HUES48 (cell line): ENCODE measurements at regions not wholly inside any gene's neighbourhood (a gene's known extent, or its start where the extent isn't known, plus 50 kb on each side); places are given as distances from the start of the nearest gene placed in this dataset.

Source experiments
- H3K27ac ChIP-seq: one replicate; pipeline ENCODE4 v1.7.0; 2013; ENCODE audit warnings: low read depth, low read length, inconsistent platforms
- H3K27me3 ChIP-seq: 2 replicates; pipeline ENCODE4 v1.6.1; 2013; ENCODE audit warnings: mild to moderate bottlenecking, low read length; ENCODE audit not compliant: control insufficient read depth, insufficient read depth
- H3K36me3 ChIP-seq: 2 replicates; pipeline ENCODE4 v1.6.1; 2013; ENCODE audit warnings: low read length; ENCODE audit not compliant: control insufficient read depth, insufficient read depth
- H3K4me1 ChIP-seq: 2 replicates; pipeline ENCODE4 v1.6.1; 2013; ENCODE audit warnings: mild to moderate bottlenecking, low read length; ENCODE audit not compliant: control insufficient read depth, insufficient read depth
- H3K4me3 ChIP-seq: 2 replicates; pipeline ENCODE4 v1.5.1; 2013; ENCODE audit warnings: mild to moderate bottlenecking, low read depth, low read length
- H3K9ac ChIP-seq: 2 replicates; pipeline ENCODE4 v1.6.1; 2013; ENCODE audit warnings: mild to moderate bottlenecking, low read depth, low read length, moderate library complexity
- H3K9me3 ChIP-seq: 2 replicates; pipeline ENCODE4 v1.6.1; 2013; ENCODE audit warnings: low read length; ENCODE audit not compliant: control insufficient read depth, insufficient read depth

GRCh38 chr2:157127249-157128012 lies 130.1 kb upstream of the GALNT5 start:
- H3K9ac ChIP-seq, result no peak overlapping the region
- H3K27me3 ChIP-seq, result no peaks in the 10 kb centered on the region
- no peaks in the 10 kb centered on the region for H3K4me1 ChIP-seq
- H3K27ac ChIP-seq, result no peak overlapping the region
- no peaks in the 10 kb centered on the region for H3K9me3 ChIP-seq
- H3K4me3 ChIP-seq, result no peak overlapping the region
- H3K36me3 ChIP-seq, result no peaks in the 10 kb centered on the region

- Histone ChIP-seq H3K36me3 (no peaks in the 10 kb centered on the region), H3K9ac (no peak overlapping the region), H3K27me3 (no peaks in the 10 kb centered on the region), H3K9me3 (no peaks in the 10 kb centered on the region), H3K4me1 (no peaks in the 10 kb centered on the region), H3K4me3 (no peak overlapping the region), H3K27ac (no peak overlapping the region)
These were observed 113.6 kb upstream of the GALNT5 start for GRCh38 chr2:157143901-157144300.

- no peak overlapping the region for H3K4me3 ChIP-seq
- H3K4me1 ChIP-seq, result no peaks in the 10 kb centered on the region
- no peaks in the 10 kb centered on the region for H3K36me3 ChIP-seq
- no peaks in the 10 kb centered on the region for H3K27me3 ChIP-seq
- H3K27ac ChIP-seq, result no peak overlapping the region
- H3K9me3 ChIP-seq, result no peaks in the 10 kb centered on the region
- no peak overlapping the region for H3K9ac ChIP-seq
These were observed 108.2 kb upstream of the GALNT5 start for GRCh38 chr2:157149270-157149669.

- Histone ChIP-seq H3K27ac (no peak overlapping the region), H3K4me3 (no peak overlapping the region), H3K9me3 (no peaks in the 10 kb centered on the region), H3K9ac (no peak overlapping the region), H3K36me3 (no peaks in the 10 kb centered on the region), H3K4me1 (no peaks in the 10 kb centered on the region), H3K27me3 (no peaks in the 10 kb centered on the region)
These were observed 106.8 kb upstream of the GALNT5 start for GRCh38 chr2:157150747-157151146.

GRCh38 chr2:157152362-157152761 lies 105.1 kb upstream of the GALNT5 start:
- no peaks in the 10 kb centered on the region for H3K27me3 ChIP-seq
- H3K9me3 ChIP-seq, result no peaks in the 10 kb centered on the region
- H3K4me3 ChIP-seq, result no peak overlapping the region

GRCh38 chr2:157155992-157156391 lies 101.5 kb upstream of the GALNT5 start:
- H3K4me1 ChIP-seq, result no peaks in the 10 kb centered on the region
- H3K27ac ChIP-seq, result no peak overlapping the region
- no peaks in the 10 kb centered on the region for H3K9me3 ChIP-seq

More at GRCh38 chr2:157152362-157152761, 105.1 kb upstream of the GALNT5 start:
- Histone ChIP-seq H3K27ac (no peak overlapping the region), H3K36me3 (no peaks in the 10 kb centered on the region), H3K4me1 (no peaks in the 10 kb centered on the region), H3K9ac (no peak overlapping the region)

GRCh38 chr2:157158111-157158510 lies 99.4 kb upstream of the GALNT5 start:
- Histone ChIP-seq H3K27ac (no peak overlapping the region), H3K4me3 (no peak overlapping the region), H3K9me3 (no peaks in the 10 kb centered on the region), H3K27me3 (no peaks in the 10 kb centered on the region), H3K36me3 (no peaks in the 10 kb centered on the region), H3K4me1 (no peaks in the 10 kb centered on the region), H3K9ac (no peak overlapping the region)

More at GRCh38 chr2:157155992-157156391, 101.5 kb upstream of the GALNT5 start:
- no peaks in the 10 kb centered on the region for H3K36me3 ChIP-seq
- H3K27me3 ChIP-seq, result no peaks in the 10 kb centered on the region
- H3K9ac ChIP-seq, result no peak overlapping the region
- H3K4me3 ChIP-seq, result no peak overlapping the region

GRCh38 chr2:157159221-157159934 lies 98.1 kb upstream of the GALNT5 start:
- H3K27ac ChIP-seq, result no peak overlapping the region
- no peaks in the 10 kb centered on the region for H3K36me3 ChIP-seq
- H3K4me1 ChIP-seq, result no peaks in the 10 kb centered on the region
- no peak overlapping the region for H3K4me3 ChIP-seq
- H3K27me3 ChIP-seq, result no peaks in the 10 kb centered on the region
- H3K9me3 ChIP-seq, result no peaks in the 10 kb centered on the region
- H3K9ac ChIP-seq, result no peak overlapping the region

- no peak overlapping the region for H3K9ac ChIP-seq
- no peaks in the 10 kb centered on the region for H3K4me1 ChIP-seq
- H3K27me3 ChIP-seq, result no peaks in the 10 kb centered on the region
- H3K9me3 ChIP-seq, result peaks cover 4% of the 10 kb centered on the region; the same call in 1 of the 2 replicates
- H3K4me3 ChIP-seq, result no peak overlapping the region
- H3K36me3 ChIP-seq, result no peaks in the 10 kb centered on the region
- H3K27ac ChIP-seq, result no peak overlapping the region
These were observed 97.4 kb upstream of the GALNT5 start for GRCh38 chr2:157160111-157160510.

- peaks cover 9% of the 10 kb centered on the region; the same call in 1 of the 2 replicates for H3K9me3 ChIP-seq
- H3K4me3 ChIP-seq, result no peak overlapping the region
- no peaks in the 10 kb centered on the region for H3K4me1 ChIP-seq
- no peak overlapping the region for H3K9ac ChIP-seq
- no peak overlapping the region for H3K27ac ChIP-seq
- no peaks in the 10 kb centered on the region for H3K36me3 ChIP-seq
- no peaks in the 10 kb centered on the region for H3K27me3 ChIP-seq
These were observed 93.1 kb upstream of the GALNT5 start for GRCh38 chr2:157164370-157164769.

GRCh38 chr2:157164891-157165290 lies 92.6 kb upstream of the GALNT5 start:
- H3K4me3 ChIP-seq, result no peak overlapping the region
- H3K27ac ChIP-seq, result no peak overlapping the region
- no peak overlapping the region for H3K9ac ChIP-seq
- peaks cover 9% of the 10 kb centered on the region; the same call in 1 of the 2 replicates for H3K9me3 ChIP-seq
- H3K36me3 ChIP-seq, result no peaks in the 10 kb centered on the region
- no peaks in the 10 kb centered on the region for H3K4me1 ChIP-seq
- H3K27me3 ChIP-seq, result no peaks in the 10 kb centered on the region
